ENCODE measurements at regions not wholly inside any gene's neighbourhood (a gene's known extent, or its start where the extent isn't known, plus 50 kb on each side); places are given as distances from the start of the nearest gene placed in this dataset.
A peak's percentile ranks its signal among the peaks of the same experiment; 100 is the strongest.

DNA sequence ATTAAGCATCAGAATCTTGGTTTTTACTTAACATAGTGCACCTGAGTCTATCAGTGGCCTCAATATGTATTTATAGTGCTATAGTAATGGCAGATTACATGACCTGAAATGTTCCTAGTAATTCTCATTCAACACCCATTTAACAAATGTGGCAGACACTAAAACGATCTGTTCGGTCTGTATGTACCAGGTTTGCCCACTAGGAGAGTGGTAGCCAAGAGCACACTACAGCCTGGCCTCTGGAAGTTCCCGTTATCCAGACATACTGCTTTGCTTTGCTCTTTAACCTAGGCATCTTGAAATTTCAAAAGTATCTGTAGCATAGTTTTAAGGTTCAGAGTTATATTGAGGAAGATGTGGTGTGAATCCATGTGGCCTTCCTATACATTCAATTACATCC lies 395.7 kb upstream of the NRG3 start:
- Histone ChIP-seq H3K4me3 (ENCODE audit: low read depth in 2 of 2, low read length in 2 of 2) (no peak overlapping the region), H3K27me3 (ENCODE audit: control insufficient read depth, insufficient read depth, low read length) (no peaks in the 10 kb centered on the region), H3K36me3 (ENCODE audit: control insufficient read depth, insufficient read depth, low read length) (no peaks in the 10 kb centered on the region), H3K4me1 (ENCODE audit: control insufficient read depth, insufficient read depth, low read length) (no peaks in the 10 kb centered on the region), H3K9me3 (ENCODE audit: control insufficient read depth, insufficient read depth, low read depth, low read length) (no peaks in the 10 kb centered on the region; the same call in 1 of the 2 replicates), H3K27ac (ENCODE audit: low read length) (no peak overlapping the region)
- in situ Hi-C loops (cut with HindIII; ENCODE audit: low pct_unique_long_range_greater_than_20kb, low sequenced_read_pairs) (no loop called here), intact Hi-C loops (cut with micrococcal nuclease; ENCODE audit: unreplicated experiment) (no loop called here)
- TF ChIP-seq, protein P1, sequence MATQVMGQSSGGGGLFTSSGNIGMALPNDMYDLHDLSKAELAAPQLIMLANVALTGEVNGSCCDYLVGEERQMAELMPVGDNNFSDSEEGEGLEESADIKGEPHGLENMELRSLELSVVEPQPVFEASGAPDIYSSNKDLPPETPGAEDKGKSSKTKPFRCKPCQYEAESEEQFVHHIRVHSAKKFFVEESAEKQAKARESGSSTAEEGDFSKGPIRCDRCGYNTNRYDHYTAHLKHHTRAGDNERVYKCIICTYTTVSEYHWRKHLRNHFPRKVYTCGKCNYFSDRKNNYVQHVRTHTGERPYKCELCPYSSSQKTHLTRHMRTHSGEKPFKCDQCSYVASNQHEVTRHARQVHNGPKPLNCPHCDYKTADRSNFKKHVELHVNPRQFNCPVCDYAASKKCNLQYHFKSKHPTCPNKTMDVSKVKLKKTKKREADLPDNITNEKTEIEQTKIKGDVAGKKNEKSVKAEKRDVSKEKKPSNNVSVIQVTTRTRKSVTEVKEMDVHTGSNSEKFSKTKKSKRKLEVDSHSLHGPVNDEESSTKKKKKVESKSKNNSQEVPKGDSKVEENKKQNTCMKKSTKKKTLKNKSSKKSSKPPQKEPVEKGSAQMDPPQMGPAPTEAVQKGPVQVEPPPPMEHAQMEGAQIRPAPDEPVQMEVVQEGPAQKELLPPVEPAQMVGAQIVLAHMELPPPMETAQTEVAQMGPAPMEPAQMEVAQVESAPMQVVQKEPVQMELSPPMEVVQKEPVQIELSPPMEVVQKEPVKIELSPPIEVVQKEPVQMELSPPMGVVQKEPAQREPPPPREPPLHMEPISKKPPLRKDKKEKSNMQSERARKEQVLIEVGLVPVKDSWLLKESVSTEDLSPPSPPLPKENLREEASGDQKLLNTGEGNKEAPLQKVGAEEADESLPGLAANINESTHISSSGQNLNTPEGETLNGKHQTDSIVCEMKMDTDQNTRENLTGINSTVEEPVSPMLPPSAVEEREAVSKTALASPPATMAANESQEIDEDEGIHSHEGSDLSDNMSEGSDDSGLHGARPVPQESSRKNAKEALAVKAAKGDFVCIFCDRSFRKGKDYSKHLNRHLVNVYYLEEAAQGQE (IDR thresholded peaks at IDR 0.05; ENCODE audit: insufficient read depth in 1 of 2, low read depth in 2 of 2, low read length in 1 of 2): no peak
- TF ChIP-seq, protein P2, sequence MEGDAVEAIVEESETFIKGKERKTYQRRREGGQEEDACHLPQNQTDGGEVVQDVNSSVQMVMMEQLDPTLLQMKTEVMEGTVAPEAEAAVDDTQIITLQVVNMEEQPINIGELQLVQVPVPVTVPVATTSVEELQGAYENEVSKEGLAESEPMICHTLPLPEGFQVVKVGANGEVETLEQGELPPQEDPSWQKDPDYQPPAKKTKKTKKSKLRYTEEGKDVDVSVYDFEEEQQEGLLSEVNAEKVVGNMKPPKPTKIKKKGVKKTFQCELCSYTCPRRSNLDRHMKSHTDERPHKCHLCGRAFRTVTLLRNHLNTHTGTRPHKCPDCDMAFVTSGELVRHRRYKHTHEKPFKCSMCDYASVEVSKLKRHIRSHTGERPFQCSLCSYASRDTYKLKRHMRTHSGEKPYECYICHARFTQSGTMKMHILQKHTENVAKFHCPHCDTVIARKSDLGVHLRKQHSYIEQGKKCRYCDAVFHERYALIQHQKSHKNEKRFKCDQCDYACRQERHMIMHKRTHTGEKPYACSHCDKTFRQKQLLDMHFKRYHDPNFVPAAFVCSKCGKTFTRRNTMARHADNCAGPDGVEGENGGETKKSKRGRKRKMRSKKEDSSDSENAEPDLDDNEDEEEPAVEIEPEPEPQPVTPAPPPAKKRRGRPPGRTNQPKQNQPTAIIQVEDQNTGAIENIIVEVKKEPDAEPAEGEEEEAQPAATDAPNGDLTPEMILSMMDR (IDR thresholded peaks at IDR 0.05): peak; percentile 12; the same call in 1 of the 2 replicates
- TF ChIP-seq POLR2AphosphoS5 (IDR thresholded peaks at IDR 0.05; ENCODE audit: low read depth, low read length) (no peak), TCF7L2 (IDR thresholded peaks at IDR 0.05; ENCODE audit: low read depth, low read length) (no peak)
- CTCF ChIA-PET: no interaction called here
- BruUV-seq (replicated peaks): no TSS peak
- POLR2A ChIA-PET: no interaction called here
- DNase-seq (ENCODE audit: low read depth, low spot score) (no peak), ATAC-seq (no peak)

DNA sequence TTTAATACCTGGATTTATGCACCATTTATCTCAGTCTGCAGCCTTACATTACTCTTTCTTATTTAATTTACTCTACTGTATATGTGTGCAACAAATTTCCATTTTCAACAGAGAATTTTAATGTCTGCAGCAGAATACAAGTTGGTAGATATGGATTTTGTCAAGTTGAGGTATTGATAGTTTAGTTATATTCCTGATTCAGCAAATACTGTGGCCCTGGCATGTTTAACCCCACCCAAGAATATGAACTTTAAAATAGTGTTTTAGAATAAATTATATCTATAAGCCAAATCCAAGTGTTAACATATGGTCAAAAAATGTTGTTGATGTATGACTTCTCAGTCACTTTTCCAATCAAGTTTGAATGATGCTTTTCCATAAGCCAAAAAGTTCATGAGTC lies 378.4 kb upstream of the NRG3 start:
- CTCF ChIA-PET: no interaction called here
- intact Hi-C loops (cut with micrococcal nuclease; ENCODE audit: unreplicated experiment): no loop called here
- Histone ChIP-seq H3K4me3 (ENCODE audit: low read depth in 2 of 2, low read length in 2 of 2) (no peak overlapping the region), H3K9me3 (ENCODE audit: control insufficient read depth, insufficient read depth, low read depth, low read length) (no peaks in the 10 kb centered on the region), H3K27me3 (ENCODE audit: control insufficient read depth, insufficient read depth, low read length) (no peaks in the 10 kb centered on the region), H3K4me1 (ENCODE audit: control insufficient read depth, insufficient read depth, low read length) (no peaks in the 10 kb centered on the region), H3K27ac (ENCODE audit: low read length) (no peak overlapping the region), H3K36me3 (ENCODE audit: control insufficient read depth, insufficient read depth, low read length) (no peaks in the 10 kb centered on the region)
- BruUV-seq (replicated peaks): no TSS peak
- no peak for DNase-seq (ENCODE audit: low read depth, low spot score)
- TF ChIP-seq, protein P2 (IDR thresholded peaks at IDR 0.05): no peak
- no peak for ATAC-seq
- POLR2A ChIA-PET: no interaction called here
- in situ Hi-C loops (cut with HindIII; ENCODE audit: low pct_unique_long_range_greater_than_20kb, low sequenced_read_pairs): no loop called here

DNA sequence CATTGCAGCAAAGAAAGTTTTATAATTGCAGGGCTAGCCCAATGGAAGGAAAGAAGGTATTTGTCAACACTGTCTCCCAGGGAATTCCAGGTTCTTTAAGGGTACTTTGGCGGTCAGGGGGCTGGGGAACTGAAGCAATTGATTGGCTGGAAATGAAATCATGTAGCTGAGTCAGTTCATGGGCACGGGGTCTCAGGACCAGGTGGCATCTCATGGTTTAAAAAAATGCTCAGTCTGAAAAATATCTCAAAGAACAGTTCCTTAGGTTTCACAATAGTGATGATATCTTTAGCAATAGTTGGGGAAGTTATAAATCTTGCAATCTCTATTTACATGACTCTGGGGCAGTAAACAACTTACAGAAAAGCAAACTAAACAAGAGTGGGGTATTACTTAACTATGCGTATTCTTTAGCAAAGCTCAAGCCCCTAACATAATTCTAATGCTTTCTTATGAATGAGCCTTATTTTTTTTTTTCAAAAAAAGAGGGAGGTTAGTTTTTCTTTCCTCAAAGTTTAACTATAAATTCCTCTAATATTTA lies 376.9 kb upstream of the NRG3 start:
- no peak overlapping the region for H3K27ac ChIP-seq (ENCODE audit: low read length)
- no peaks in the 10 kb centered on the region for H3K27me3 ChIP-seq (ENCODE audit: control insufficient read depth, insufficient read depth, low read length)
- intact Hi-C loops (cut with micrococcal nuclease; ENCODE audit: unreplicated experiment): no loop called here
- no peak for DNase-seq (ENCODE audit: low read depth, low spot score)
- ChIA-PET POLR2A (no interaction called here), CTCF (no interaction called here)
- H3K9me3 ChIP-seq (ENCODE audit: control insufficient read depth, insufficient read depth, low read depth, low read length): no peaks in the 10 kb centered on the region
- no peak overlapping the region for H3K4me3 ChIP-seq (ENCODE audit: low read depth in 2 of 2, low read length in 2 of 2)
- BruUV-seq (replicated peaks): no TSS peak
- TF ChIP-seq, protein P1 (IDR thresholded peaks at IDR 0.05; ENCODE audit: insufficient read depth in 1 of 2, low read depth in 2 of 2, low read length in 1 of 2): no peak
- TF ChIP-seq POLR2AphosphoS5 (IDR thresholded peaks at IDR 0.05; ENCODE audit: low read depth, low read length) (no peak), SIN3A (IDR thresholded peaks at IDR 0.05; ENCODE audit: borderline replicate concordance, insufficient read depth, low read depth, low read length) (no peak)
- no peaks in the 10 kb centered on the region for H3K36me3 ChIP-seq (ENCODE audit: control insufficient read depth, insufficient read depth, low read length)
- in situ Hi-C loops (cut with HindIII; ENCODE audit: low pct_unique_long_range_greater_than_20kb, low sequenced_read_pairs): no loop called here
- H3K4me1 ChIP-seq (ENCODE audit: control insufficient read depth, insufficient read depth, low read length): no peaks in the 10 kb centered on the region
- ATAC-seq: no peak

All from Panc1 (cell line).